ENCODE measurements at regions not wholly inside any gene's neighbourhood (a gene's known extent, or its start where the extent isn't known, plus 50 kb on each side); places are given as distances from the start of the nearest gene placed in this dataset.

DNA sequence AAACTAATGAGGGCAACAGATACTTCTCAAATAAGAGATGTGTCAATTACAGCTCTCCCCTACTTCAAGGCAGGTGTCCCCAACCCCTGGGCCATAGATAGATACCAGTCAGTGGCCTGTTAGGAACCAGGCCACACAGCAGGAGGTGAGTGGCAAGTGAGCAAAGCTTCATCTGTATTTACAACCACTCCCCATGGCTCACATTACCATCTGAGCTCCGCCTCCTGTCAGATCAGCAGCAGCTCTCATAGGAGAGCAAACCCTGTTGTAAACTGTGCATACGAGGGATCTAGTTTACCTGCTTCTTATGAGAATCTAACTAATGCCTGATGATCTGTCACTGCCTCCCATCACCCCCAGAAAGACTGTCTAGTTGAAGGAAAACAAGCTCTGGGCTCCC lies 422.1 kb downstream of the GJA1 start:
- H3K27me3 Mint-ChIP-seq (ENCODE audit: low read depth), result no peaks in the 10 kb centered on the region
- H3K27ac Mint-ChIP-seq, result no peak overlapping the region
- H3K9me3 Mint-ChIP-seq, result peaks cover 13% of the 10 kb centered on the region
- peaks cover 3% of the 10 kb centered on the region for H3K4me1 Mint-ChIP-seq
- TF ChIP-seq, protein P1, sequence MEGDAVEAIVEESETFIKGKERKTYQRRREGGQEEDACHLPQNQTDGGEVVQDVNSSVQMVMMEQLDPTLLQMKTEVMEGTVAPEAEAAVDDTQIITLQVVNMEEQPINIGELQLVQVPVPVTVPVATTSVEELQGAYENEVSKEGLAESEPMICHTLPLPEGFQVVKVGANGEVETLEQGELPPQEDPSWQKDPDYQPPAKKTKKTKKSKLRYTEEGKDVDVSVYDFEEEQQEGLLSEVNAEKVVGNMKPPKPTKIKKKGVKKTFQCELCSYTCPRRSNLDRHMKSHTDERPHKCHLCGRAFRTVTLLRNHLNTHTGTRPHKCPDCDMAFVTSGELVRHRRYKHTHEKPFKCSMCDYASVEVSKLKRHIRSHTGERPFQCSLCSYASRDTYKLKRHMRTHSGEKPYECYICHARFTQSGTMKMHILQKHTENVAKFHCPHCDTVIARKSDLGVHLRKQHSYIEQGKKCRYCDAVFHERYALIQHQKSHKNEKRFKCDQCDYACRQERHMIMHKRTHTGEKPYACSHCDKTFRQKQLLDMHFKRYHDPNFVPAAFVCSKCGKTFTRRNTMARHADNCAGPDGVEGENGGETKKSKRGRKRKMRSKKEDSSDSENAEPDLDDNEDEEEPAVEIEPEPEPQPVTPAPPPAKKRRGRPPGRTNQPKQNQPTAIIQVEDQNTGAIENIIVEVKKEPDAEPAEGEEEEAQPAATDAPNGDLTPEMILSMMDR (IDR thresholded peaks at IDR 0.05; ENCODE audit: unreplicated experiment in 3 of 3), result no peak
- no peak overlapping the region for H3K4me3 Mint-ChIP-seq
- no peaks in the 10 kb centered on the region for H3K36me3 Mint-ChIP-seq (ENCODE audit: low read depth)

DNA sequence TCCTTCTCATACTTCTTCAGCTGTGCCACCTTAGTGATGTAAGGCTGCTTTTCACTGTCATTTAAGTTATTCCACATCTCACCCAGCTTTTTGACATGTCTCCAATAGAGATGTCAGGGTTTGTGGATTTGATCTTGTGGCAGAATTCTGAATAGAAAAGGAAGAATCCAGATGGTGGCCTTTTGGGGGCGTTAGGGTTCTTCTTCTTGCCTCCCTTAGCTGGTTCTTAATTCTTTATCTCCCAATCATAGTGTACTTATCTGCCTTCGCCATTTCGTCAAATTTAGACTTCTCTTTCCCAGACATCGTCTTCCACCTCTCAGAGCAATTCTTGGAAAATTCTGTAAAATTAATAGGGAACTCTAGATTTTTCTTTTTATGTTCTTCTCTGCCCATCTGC lies 422.9 kb downstream of the GJA1 start:
- Mint-ChIP-seq H3K36me3 (ENCODE audit: low read depth) (no peaks in the 10 kb centered on the region), H3K27ac (no peak overlapping the region), H3K27me3 (ENCODE audit: low read depth) (no peaks in the 10 kb centered on the region), H3K4me3 (no peak overlapping the region), H3K9me3 (peaks cover 15% of the 10 kb centered on the region), H3K4me1 (peaks cover 3% of the 10 kb centered on the region)
- TF ChIP-seq, protein P1 (IDR thresholded peaks at IDR 0.05; ENCODE audit: unreplicated experiment in 3 of 3), result no peak

DNA sequence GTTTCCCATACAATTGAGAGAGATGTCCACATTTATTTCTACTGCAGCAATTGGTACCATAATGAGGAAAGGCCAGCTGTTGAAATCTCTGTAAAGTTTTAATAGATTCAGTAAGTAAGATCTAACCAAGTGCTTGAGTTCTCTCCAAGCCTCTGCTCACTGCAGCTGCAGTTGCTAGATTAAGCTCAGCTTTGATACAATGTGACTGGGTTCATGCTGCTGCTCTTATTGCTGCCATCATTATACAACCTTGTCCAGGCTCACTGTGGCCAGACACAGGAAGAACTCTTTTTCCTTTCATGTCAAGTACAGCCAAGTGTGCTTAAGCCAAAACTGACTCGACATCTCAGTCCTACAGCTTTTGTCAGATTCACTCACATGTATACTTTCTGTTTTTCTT lies 423.5 kb downstream of the GJA1 start:
- TF ChIP-seq, protein P1 (IDR thresholded peaks at IDR 0.05; ENCODE audit: unreplicated experiment in 3 of 3), result no peak
- peaks cover 3% of the 10 kb centered on the region for H3K4me1 Mint-ChIP-seq
- no peaks in the 10 kb centered on the region for H3K27me3 Mint-ChIP-seq (ENCODE audit: low read depth)
- H3K27ac Mint-ChIP-seq, result no peak overlapping the region
- peaks cover 15% of the 10 kb centered on the region for H3K9me3 Mint-ChIP-seq
- no peaks in the 10 kb centered on the region for H3K36me3 Mint-ChIP-seq (ENCODE audit: low read depth)
- no peak overlapping the region for H3K4me3 Mint-ChIP-seq

DNA sequence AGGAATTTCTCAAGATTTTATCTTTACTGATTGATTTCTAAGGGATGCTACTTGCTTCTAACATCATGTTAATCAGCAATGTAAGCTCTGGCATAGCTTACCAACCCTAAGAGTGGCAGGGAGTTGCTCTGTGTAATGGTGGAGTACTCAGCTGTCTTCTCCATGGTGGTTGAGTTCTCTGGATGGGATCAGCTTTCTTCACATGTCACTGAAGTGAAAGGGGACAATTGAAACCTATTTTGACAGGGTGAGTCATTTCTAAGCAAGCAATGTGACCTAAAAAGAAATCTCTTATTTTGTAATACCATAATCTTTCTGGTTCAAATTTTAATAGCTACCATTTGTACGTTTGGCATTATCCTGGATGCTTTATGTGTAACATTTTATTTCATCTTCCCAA lies 430.4 kb downstream of the GJA1 start:
- Mint-ChIP-seq H3K9me3 (peaks cover 24% of the 10 kb centered on the region), H3K4me3 (no peak overlapping the region), H3K27me3 (ENCODE audit: low read depth) (peaks cover 7% of the 10 kb centered on the region), H3K36me3 (ENCODE audit: low read depth) (no peaks in the 10 kb centered on the region), H3K4me1 (no peaks in the 10 kb centered on the region), H3K27ac (no peak overlapping the region)
- TF ChIP-seq, protein P1 (IDR thresholded peaks at IDR 0.05; ENCODE audit: unreplicated experiment in 3 of 3), result no peak

DNA sequence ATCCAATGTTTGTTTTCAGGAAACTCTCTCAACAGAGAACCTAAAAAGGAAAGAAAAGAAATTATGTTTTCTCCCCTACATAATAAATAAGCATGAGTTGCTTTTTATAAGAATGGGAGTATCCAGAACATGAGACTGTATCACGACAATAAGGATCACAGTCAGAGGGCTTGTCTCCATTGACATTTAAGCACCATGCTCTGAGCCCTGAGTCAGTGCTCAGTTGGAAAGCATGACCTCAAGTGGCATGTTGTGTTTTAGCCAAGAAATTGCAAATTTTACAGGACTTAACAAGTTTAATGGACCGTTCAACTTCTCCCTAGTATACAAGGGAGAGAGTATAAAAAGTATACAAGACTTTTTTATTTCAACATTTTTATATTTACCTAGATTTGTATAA lies 431.6 kb downstream of the GJA1 start:
- Mint-ChIP-seq H3K27me3 (ENCODE audit: low read depth) (peaks cover 7% of the 10 kb centered on the region), H3K4me1 (no peaks in the 10 kb centered on the region), H3K36me3 (ENCODE audit: low read depth) (no peaks in the 10 kb centered on the region), H3K27ac (no peak overlapping the region), H3K4me3 (no peak overlapping the region), H3K9me3 (peaks cover 18% of the 10 kb centered on the region)
- TF ChIP-seq, protein P1 (IDR thresholded peaks at IDR 0.05; ENCODE audit: unreplicated experiment in 3 of 3), result no peak

DNA sequence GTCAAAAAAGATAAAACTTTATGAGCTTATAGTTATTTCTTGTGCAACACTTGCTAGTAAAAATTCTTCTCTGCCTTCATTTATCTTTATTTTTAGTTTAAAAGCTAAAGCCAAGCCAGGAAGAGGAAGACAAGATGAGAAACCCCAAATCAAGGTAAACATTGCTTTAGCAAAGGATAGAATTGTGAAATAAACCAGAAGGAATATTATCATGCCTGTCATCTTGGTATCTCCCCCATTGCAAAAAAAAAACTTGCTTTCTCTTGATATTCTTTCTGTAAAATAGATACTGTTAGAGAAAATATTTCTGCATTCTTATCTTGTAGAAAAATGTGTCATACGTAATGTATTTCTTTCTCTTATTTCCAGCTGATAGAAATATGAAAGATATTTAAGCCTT lies 432.8 kb downstream of the GJA1 start:
- H3K27me3 Mint-ChIP-seq (ENCODE audit: low read depth), result peaks cover 7% of the 10 kb centered on the region
- TF ChIP-seq, protein P1 (IDR thresholded peaks at IDR 0.05; ENCODE audit: unreplicated experiment in 3 of 3), result no peak
- no peak overlapping the region for H3K4me3 Mint-ChIP-seq
- no peak overlapping the region for H3K27ac Mint-ChIP-seq
- no peaks in the 10 kb centered on the region for H3K36me3 Mint-ChIP-seq (ENCODE audit: low read depth)
- H3K9me3 Mint-ChIP-seq, result peaks cover 19% of the 10 kb centered on the region
- no peaks in the 10 kb centered on the region for H3K4me1 Mint-ChIP-seq

All from nephron (organoid).